Natural killer cell (primary cell): ENCODE measurements at regions not wholly inside any gene's neighbourhood (a gene's known extent, or its start where the extent isn't known, plus 50 kb on each side); places are given as distances from the start of the nearest gene placed in this dataset.

ENCODE experiments used
- ATAC-seq, 3 donors: fragments of 150-1000 bp in 2 of 3; fragments of 200-7000 bp in 1 of 3; cut with Tn5 transposase; 1 replicate in 1 of 3; 2 replicates in 2 of 3; pipeline ENCODE4 v1.10.0; 2021; ENCODE audit warnings: mild to moderate bottlenecking in 2 of 3, moderate library complexity in 2 of 3
- DNase-seq, 2 donors: peaks; one replicate each; pipeline versions ENCODE4 v3.0.0 to v3.0.0-alpha.2; 2013 to 2021; ENCODE audit warnings: mixed read lengths in 1 of 2
- H3K27ac ChIP-seq: one replicate; pipeline ENCODE4 v1.5.1; 2013; ENCODE audit warnings: mild to moderate bottlenecking, low read length
- H3K27me3 ChIP-seq: one replicate; pipeline ENCODE4 v1.6.1; 2013; ENCODE audit warnings: low read length; ENCODE audit not compliant: control insufficient read depth, insufficient read depth
- H3K36me3 ChIP-seq: one replicate; pipeline ENCODE4 v1.6.1; 2013; ENCODE audit warnings: low read length; ENCODE audit not compliant: control insufficient read depth, insufficient read depth
- H3K4me1 ChIP-seq: one replicate; pipeline ENCODE4 v1.6.1; 2013; ENCODE audit warnings: low read length; ENCODE audit not compliant: control insufficient read depth, insufficient read depth
- H3K4me3 ChIP-seq: one replicate; pipeline ENCODE4 v1.5.1; 2013; ENCODE audit warnings: low read length
- H3K9me3 ChIP-seq: one replicate; pipeline ENCODE4 v1.6.1; 2013; ENCODE audit warnings: low read length; ENCODE audit not compliant: control insufficient read depth, insufficient read depth
- H3K27ac Mint-ChIP-seq, 2 donors: one replicate each; pipeline ENCODE4 v1.8.0; 2022; ENCODE audit warnings: mild to moderate bottlenecking in 2 of 2, mixed read lengths in 2 of 2, moderate library complexity in 1 of 2
- H3K27me3 Mint-ChIP-seq, 2 donors: one replicate each; pipeline ENCODE4 v1.8.0; 2022; ENCODE audit warnings: low read depth in 2 of 2, mixed read lengths in 2 of 2
- H3K36me3 Mint-ChIP-seq: one replicate; pipeline ENCODE4 v1.8.0; 2022; ENCODE audit warnings: mixed read lengths
- H3K4me1 Mint-ChIP-seq, 2 donors: one replicate each; pipeline ENCODE4 v1.8.0; 2022; ENCODE audit warnings: mixed read lengths in 2 of 2
- H3K4me3 Mint-ChIP-seq: one replicate; pipeline ENCODE4 v1.8.0; 2022; ENCODE audit warnings: mild to moderate bottlenecking, moderate library complexity, mixed read lengths
- H3K9me3 Mint-ChIP-seq, 2 donors: one replicate each; pipeline ENCODE4 v1.8.0; 2022; ENCODE audit warnings: mixed read lengths in 2 of 2
- WGBS: methylation state at CpG from one replicate; pipeline ENCODE4 v1.1.7; 2013; ENCODE audit warnings: missing lambda C conversion rate; ENCODE audit not compliant: insufficient coverage; 5-methylcytosine and 5-hydroxymethylcytosine counted together
- intact Hi-C: fragments of 100-400 bp; cut with micrococcal nuclease; formaldehyde crosslinking; loops from one replicate; pipeline ENCODE4 v1.14.2; 2022
- TF ChIP-seq, protein P1 (sequence below): fragments of 200-600 bp; IDR thresholded peaks from one replicate; pipeline ENCODE4 v1.8.0; 2022; ENCODE audit warnings: antibody characterized with exemption

- Mint-ChIP-seq H3K27me3 (no peaks in the 10 kb centered on the region), H3K27ac (no peak overlapping the region), H3K9me3 (peaks cover 0 to 5% of the 10 kb centered on the region in 2 donors), H3K4me3 (no peak overlapping the region), H3K4me1 (no peaks in the 10 kb centered on the region), H3K36me3 (no peaks in the 10 kb centered on the region)
- no peak for ATAC-seq
- 90% methylated on average over 8 of the region's 9 CpGs for WGBS
- Histone ChIP-seq H3K36me3 (no peaks in the 10 kb centered on the region), H3K27ac (no peak overlapping the region), H3K9me3 (no peaks in the 10 kb centered on the region), H3K27me3 (no peaks in the 10 kb centered on the region), H3K4me1 (no peaks in the 10 kb centered on the region), H3K4me3 (no peak overlapping the region)
- TF ChIP-seq, protein P1, sequence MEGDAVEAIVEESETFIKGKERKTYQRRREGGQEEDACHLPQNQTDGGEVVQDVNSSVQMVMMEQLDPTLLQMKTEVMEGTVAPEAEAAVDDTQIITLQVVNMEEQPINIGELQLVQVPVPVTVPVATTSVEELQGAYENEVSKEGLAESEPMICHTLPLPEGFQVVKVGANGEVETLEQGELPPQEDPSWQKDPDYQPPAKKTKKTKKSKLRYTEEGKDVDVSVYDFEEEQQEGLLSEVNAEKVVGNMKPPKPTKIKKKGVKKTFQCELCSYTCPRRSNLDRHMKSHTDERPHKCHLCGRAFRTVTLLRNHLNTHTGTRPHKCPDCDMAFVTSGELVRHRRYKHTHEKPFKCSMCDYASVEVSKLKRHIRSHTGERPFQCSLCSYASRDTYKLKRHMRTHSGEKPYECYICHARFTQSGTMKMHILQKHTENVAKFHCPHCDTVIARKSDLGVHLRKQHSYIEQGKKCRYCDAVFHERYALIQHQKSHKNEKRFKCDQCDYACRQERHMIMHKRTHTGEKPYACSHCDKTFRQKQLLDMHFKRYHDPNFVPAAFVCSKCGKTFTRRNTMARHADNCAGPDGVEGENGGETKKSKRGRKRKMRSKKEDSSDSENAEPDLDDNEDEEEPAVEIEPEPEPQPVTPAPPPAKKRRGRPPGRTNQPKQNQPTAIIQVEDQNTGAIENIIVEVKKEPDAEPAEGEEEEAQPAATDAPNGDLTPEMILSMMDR: no peak
- no peak for DNase-seq
- intact Hi-C loops: no loop called here
Measured at GRCh38 chr2:118557791-118558190, 289.7 kb downstream of the EN1 start.

DNA sequence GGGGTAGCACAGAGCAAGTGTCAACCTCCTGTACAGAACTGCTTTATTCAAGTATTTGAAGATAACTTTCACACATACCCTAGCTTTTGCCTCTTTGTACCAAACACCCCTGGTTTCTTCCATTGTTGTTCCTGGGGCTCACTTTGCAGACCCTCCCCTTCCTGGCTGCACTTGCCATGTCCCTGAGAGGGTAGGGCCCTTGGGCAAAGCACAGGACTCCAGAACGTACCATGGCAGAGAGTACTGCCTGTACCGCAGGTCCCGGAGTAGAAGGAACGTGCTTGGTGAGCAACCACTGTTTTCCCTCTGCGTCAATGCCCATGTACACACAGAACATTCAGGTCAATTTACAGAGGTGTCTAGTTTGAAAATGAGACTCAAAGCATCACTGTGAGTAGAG lies 290.4 kb downstream of the EN1 start:
- Mint-ChIP-seq H3K36me3 (no peaks in the 10 kb centered on the region), H3K27ac (no peak overlapping the region), H3K4me1 (no peaks in the 10 kb centered on the region), H3K9me3 (peaks cover 0 to 5% of the 10 kb centered on the region in 2 donors), H3K4me3 (no peak overlapping the region), H3K27me3 (no peaks in the 10 kb centered on the region)
- no peaks in the 10 kb centered on the region for H3K27me3 ChIP-seq
- H3K27ac ChIP-seq: no peak overlapping the region
- no peaks in the 10 kb centered on the region for H3K9me3 ChIP-seq
- H3K4me1 ChIP-seq: no peaks in the 10 kb centered on the region
- no peaks in the 10 kb centered on the region for H3K36me3 ChIP-seq
- no peak for DNase-seq
- 89% methylated on average over 5 of the region's 5 CpGs for WGBS
- intact Hi-C loops: no loop called here
- TF ChIP-seq, protein P1: no peak
- no peak for ATAC-seq
- H3K4me3 ChIP-seq: no peak overlapping the region

DNA sequence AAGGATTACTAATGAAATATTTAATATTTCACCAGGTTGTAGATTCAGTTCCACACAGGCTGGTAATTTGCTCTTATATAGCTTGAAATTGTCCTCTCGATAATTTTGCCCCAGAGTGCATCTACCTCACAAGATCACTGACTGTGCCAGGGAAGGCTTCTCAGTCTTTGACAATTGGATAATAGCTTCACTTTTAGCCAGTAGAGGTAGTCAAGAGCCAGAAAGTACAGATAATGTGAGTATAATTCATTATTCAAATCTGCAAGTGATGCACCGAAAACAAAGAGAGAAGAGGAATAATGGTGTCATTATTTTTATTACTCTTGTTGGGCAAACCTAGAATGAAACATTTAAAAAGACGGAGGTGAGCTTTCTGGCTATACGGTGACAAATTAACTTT lies 292.8 kb downstream of the EN1 start:
- Histone ChIP-seq H3K27me3 (no peaks in the 10 kb centered on the region), H3K27ac (no peak overlapping the region), H3K4me3 (no peak overlapping the region), H3K4me1 (no peaks in the 10 kb centered on the region), H3K36me3 (no peaks in the 10 kb centered on the region), H3K9me3 (no peaks in the 10 kb centered on the region)
- TF ChIP-seq, protein P1: no peak
- no peaks in the 10 kb centered on the region for H3K36me3 Mint-ChIP-seq
- intact Hi-C loops: no loop called here
- DNase-seq: no peak
- no peaks in the 10 kb centered on the region for H3K27me3 Mint-ChIP-seq
- WGBS: 92% methylated on average over 4 of the region's 4 CpGs
- no peak for ATAC-seq
- H3K4me1 Mint-ChIP-seq: no peaks in the 10 kb centered on the region
- no peak overlapping the region for H3K4me3 Mint-ChIP-seq
- H3K9me3 Mint-ChIP-seq: peaks cover 0 to 2% of the 10 kb centered on the region in 2 donors
- no peak overlapping the region for H3K27ac Mint-ChIP-seq

- H3K4me1 Mint-ChIP-seq: no peaks in the 10 kb centered on the region
- no peak for DNase-seq
- H3K4me3 Mint-ChIP-seq: no peak overlapping the region
- WGBS: 71% methylated on average over 1 of the region's 1 CpG
- Histone ChIP-seq H3K36me3 (no peaks in the 10 kb centered on the region), H3K27ac (no peak overlapping the region), H3K4me3 (no peak overlapping the region), H3K27me3 (no peaks in the 10 kb centered on the region), H3K4me1 (no peaks in the 10 kb centered on the region), H3K9me3 (no peaks in the 10 kb centered on the region)
- peaks cover 0 to 2% of the 10 kb centered on the region in 2 donors for H3K9me3 Mint-ChIP-seq
- intact Hi-C loops: no loop called here
- H3K27me3 Mint-ChIP-seq: no peaks in the 10 kb centered on the region
- H3K36me3 Mint-ChIP-seq: no peaks in the 10 kb centered on the region
- no peak for ATAC-seq
- TF ChIP-seq, protein P1: no peak
- H3K27ac Mint-ChIP-seq: no peak overlapping the region
Measured at GRCh38 chr2:118549503-118549902, 297.9 kb downstream of the EN1 start.
